ENCODE measurements at regions not wholly inside any gene's neighbourhood (a gene's known extent, or its start where the extent isn't known, plus 50 kb on each side); places are given as distances from the start of the nearest gene placed in this dataset.

DNA sequence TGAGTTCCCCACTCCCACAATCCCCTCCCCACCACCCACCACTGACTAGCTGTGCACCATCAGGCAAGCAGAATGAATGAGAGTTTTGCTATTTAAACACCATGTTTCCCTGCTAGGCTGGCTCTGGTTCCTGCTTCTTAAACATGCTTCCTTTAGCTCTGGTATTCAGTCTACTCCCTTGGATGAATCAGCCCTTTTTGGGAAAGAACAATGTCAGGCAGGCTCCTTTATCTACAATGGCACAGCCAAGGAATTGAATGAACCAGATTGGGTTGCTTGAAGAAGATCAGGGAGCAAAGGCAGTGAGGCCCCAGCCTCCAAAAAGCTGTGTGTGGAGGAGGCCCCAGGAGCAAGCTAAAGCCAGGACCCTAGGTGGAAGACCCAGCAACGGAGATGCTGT is 92.9 kb upstream of the ISX start:
- TF ChIP-seq, protein P1, sequence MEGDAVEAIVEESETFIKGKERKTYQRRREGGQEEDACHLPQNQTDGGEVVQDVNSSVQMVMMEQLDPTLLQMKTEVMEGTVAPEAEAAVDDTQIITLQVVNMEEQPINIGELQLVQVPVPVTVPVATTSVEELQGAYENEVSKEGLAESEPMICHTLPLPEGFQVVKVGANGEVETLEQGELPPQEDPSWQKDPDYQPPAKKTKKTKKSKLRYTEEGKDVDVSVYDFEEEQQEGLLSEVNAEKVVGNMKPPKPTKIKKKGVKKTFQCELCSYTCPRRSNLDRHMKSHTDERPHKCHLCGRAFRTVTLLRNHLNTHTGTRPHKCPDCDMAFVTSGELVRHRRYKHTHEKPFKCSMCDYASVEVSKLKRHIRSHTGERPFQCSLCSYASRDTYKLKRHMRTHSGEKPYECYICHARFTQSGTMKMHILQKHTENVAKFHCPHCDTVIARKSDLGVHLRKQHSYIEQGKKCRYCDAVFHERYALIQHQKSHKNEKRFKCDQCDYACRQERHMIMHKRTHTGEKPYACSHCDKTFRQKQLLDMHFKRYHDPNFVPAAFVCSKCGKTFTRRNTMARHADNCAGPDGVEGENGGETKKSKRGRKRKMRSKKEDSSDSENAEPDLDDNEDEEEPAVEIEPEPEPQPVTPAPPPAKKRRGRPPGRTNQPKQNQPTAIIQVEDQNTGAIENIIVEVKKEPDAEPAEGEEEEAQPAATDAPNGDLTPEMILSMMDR (IDR thresholded peaks at IDR 0.05): no peak
- TF ChIP-seq POLR2A (IDR thresholded peaks at IDR 0.05): no peak

All from thyroid gland (tissue), 4 donors.